HepG2 (cell line): ENCODE measurements at regions not wholly inside any gene's neighbourhood (a gene's known extent, or its start where the extent isn't known, plus 50 kb on each side); places are given as distances from the start of the nearest gene placed in this dataset.

Experiments
- ATAC-seq: fragments of 200-7000 bp; cut with Tn5 transposase; 3 replicates; pipeline ENCODE4 v1.9.1; 2020; ENCODE audit warnings: mild to moderate bottlenecking, moderate library complexity
- BruUV-seq: library from RNA; stranded (reverse); fragments of 400-500 nt; replicated peaks from 2 replicates; lab custom pipeline; 2021; lab: Mats Ljungman, UMichigan
- CTCF ChIA-PET: fragments of 300-600 bp; formaldehyde crosslinking; extraction: SDS; loops from one replicate; lab custom pipeline; 2021; ENCODE audit warnings: low total read pairs, inconsistent platforms, low intra/inter-chr PET ratio; lab: Yijun Ruan, JAX
- POLR2A ChIA-PET: fragments of 350-600 bp; sonication (Branson Sonifier 250); formaldehyde crosslinking; loops from one replicate; lab custom pipeline; 2020; ENCODE audit warnings: antibody characterized with exemption, inconsistent platforms; lab: Yijun Ruan, JAX
- DNase-seq: peaks from one replicate; pipeline ENCODE4 v3.0.0-alpha.2; 2015; ENCODE audit warnings: low spot score
- FAIRE-seq: peaks from 3 replicates; lab custom pipeline; 2011; peaks lifted over from hg19 to GRCh38; lab: Jason Lieb, UNC
- H2AFZ ChIP-seq: one replicate; pipeline ENCODE4 v1.6.1; 2011; ENCODE audit warnings: low read length, inconsistent platforms
- H3K27ac ChIP-seq: fragments of 300-600 bp; 3 replicates; pipeline ENCODE4 v1.8.0; 2011; ENCODE audit warnings: mixed run types, mild to moderate bottlenecking, mixed read lengths, low read length, inconsistent platforms; ENCODE audit not compliant: insufficient read depth; ENCODE audit errors: extremely low read length
- H3K27me3 ChIP-seq, 2 experiments: fragments of 200-600 bp in 1 of 2; 2 replicates in 1 of 2; 3 replicates in 1 of 2; pipeline versions ENCODE4 v1.6.0 to v1.8.0; 2011; ENCODE audit warnings: low read length in 2 of 2, mild to moderate bottlenecking in 2 of 2, moderate library complexity in 2 of 2, inconsistent platforms in 1 of 2; ENCODE audit not compliant: insufficient read depth in 2 of 2, control insufficient read depth in 1 of 2
- H3K36me3 ChIP-seq, 2 experiments: fragments of 200-600 bp in 1 of 2; replicated peaks in 1 of 2; 2 replicates in 1 of 2; 3 replicates in 1 of 2; pipeline versions ENCODE4 v1.5.1 to v1.8.0; 2011; ENCODE audit warnings: low read length in 2 of 2, inconsistent platforms in 1 of 2; ENCODE audit not compliant: insufficient read depth in 2 of 2, control insufficient read depth in 1 of 2
- H3K4me1 ChIP-seq: 2 replicates; pipeline ENCODE4 v1.5.1; 2012; ENCODE audit warnings: low read length, inconsistent platforms; ENCODE audit not compliant: insufficient read depth
- H3K4me2 ChIP-seq: 2 replicates; pipeline ENCODE4 v1.6.0; 2011; ENCODE audit warnings: low read depth, low read length, inconsistent platforms
- H3K4me3 ChIP-seq, 3 experiments: fragments of 200-600 bp in 1 of 3; sonication (generic), shearing (Covaris generic) in 1 of 3; replicated peaks in 1 of 3; 2 replicates each; pipeline ENCODE4 v1.5.1; 2011 to 2016; ENCODE audit warnings: low read length in 3 of 3, inconsistent platforms in 2 of 3, low read depth in 2 of 3, mild to moderate bottlenecking in 2 of 3, control low read depth in 1 of 3, mixed read lengths in 1 of 3; ENCODE audit not compliant: insufficient read depth in 1 of 3
- H3K79me2 ChIP-seq: one replicate; pipeline ENCODE4 v1.6.1; 2011; ENCODE audit warnings: low read length, inconsistent platforms; ENCODE audit not compliant: insufficient read depth
- H3K9ac ChIP-seq: 2 replicates; pipeline ENCODE4 v1.6.0; 2011; ENCODE audit warnings: mild to moderate bottlenecking, low read depth, low read length, inconsistent platforms; ENCODE audit not compliant: insufficient read depth
- H3K9me3 ChIP-seq: 2 replicates; pipeline ENCODE4 v1.5.1; 2012; ENCODE audit warnings: mild to moderate bottlenecking, low read length
- H4K20me1 ChIP-seq: 2 replicates; pipeline ENCODE4 v1.6.0; 2011; ENCODE audit warnings: inconsistent platforms, mild to moderate bottlenecking, low read length, moderate library complexity; ENCODE audit not compliant: insufficient read depth
- CBX2 ChIP-seq, 2 experiments: fragments of 200-600 bp in 1 of 2; sonication (generic); formaldehyde crosslinking in 1 of 2; IDR thresholded peaks; 2 replicates each; pipeline versions ENCODE4 v1.7.0 to v1.8.1; 2018 to 2022; ENCODE audit warnings: low read depth in 2 of 2, low read length in 1 of 2, mild to moderate bottlenecking in 1 of 2, missing genetic modification reagents in 1 of 2
- CREB1 ChIP-seq, 2 experiments: fragments of 450-650 bp in 1 of 2; IDR thresholded peaks; 2 replicates each; pipeline ENCODE4 v1.6.1; 2016 to 2017; ENCODE audit warnings: control low read depth in 1 of 2, mild to moderate bottlenecking in 1 of 2, missing compliant biosample characterization in 1 of 2, missing genetic modification characterization in 1 of 2
- MAFF ChIP-seq: IDR thresholded peaks from 2 replicates; pipeline ENCODE4 v1.6.1; 2011; ENCODE audit warnings: low read depth, low read length, improper control_type of control experiment
- MAFK ChIP-seq, 2 experiments: IDR thresholded peaks in 1 of 2; conservative IDR thresholded peaks in 1 of 2; 2 replicates each; pipeline ENCODE4 v1.6.1; 2011; ENCODE audit warnings: improper control_type of control experiment in 2 of 2, low read length in 2 of 2
- SMC3 ChIP-seq: IDR thresholded peaks from 2 replicates; pipeline ENCODE4 v1.6.1; 2011; ENCODE audit warnings: low read length, improper control_type of control experiment
- SRF ChIP-seq: IDR thresholded peaks from 2 replicates; pipeline ENCODE4 v1.6.1; 2011; ENCODE audit warnings: mild to moderate bottlenecking, low read depth, low read length, moderate library complexity
- TCF7L2 ChIP-seq: IDR thresholded peaks from 2 replicates; pipeline ENCODE4 v1.6.1; 2011; ENCODE audit warnings: mild to moderate bottlenecking, low read depth, low read length, moderate library complexity
- TRIM24 ChIP-seq: sonication (generic); formaldehyde crosslinking; IDR thresholded peaks from 2 replicates; pipeline ENCODE4 v1.8.0; 2022; ENCODE audit warnings: mild to moderate bottlenecking, missing genetic modification reagents
- TSC22D2 ChIP-seq: sonication (generic); formaldehyde crosslinking; IDR thresholded peaks from 2 replicates; pipeline ENCODE4 v1.5.1; 2020; ENCODE audit warnings: missing genetic modification reagents, mild to moderate bottlenecking, borderline replicate concordance
- ZBTB8A ChIP-seq: sonication (generic); formaldehyde crosslinking; IDR thresholded peaks from 2 replicates; pipeline ENCODE4 v1.4.0; 2020; ENCODE audit warnings: mild to moderate bottlenecking, low read depth, missing genetic modification reagents, borderline replicate concordance
- ZFYVE20 ChIP-seq: sonication (generic); formaldehyde crosslinking; IDR thresholded peaks from 2 replicates; pipeline ENCODE4 v1.8.0; 2023; ENCODE audit warnings: low read depth, mild to moderate bottlenecking, moderate library complexity, missing genetic modification reagents, borderline replicate concordance
- ZNF619 ChIP-seq: sonication (generic); formaldehyde crosslinking; IDR thresholded peaks from 2 replicates; pipeline ENCODE4 v1.4.0; 2020; ENCODE audit warnings: mild to moderate bottlenecking, missing genetic modification reagents
- ZNF777 ChIP-seq: sonication (generic); formaldehyde crosslinking; IDR thresholded peaks from 2 replicates; pipeline ENCODE4 v1.4.0; 2020; ENCODE audit warnings: missing genetic modification reagents
- ZNF83 ChIP-seq: sonication (generic); formaldehyde crosslinking; IDR thresholded peaks from 2 replicates; pipeline ENCODE4 v1.4.0; 2020; ENCODE audit warnings: missing genetic modification reagents, mild to moderate bottlenecking, borderline replicate concordance
- ZNF878 ChIP-seq: sonication (generic); formaldehyde crosslinking; IDR thresholded peaks from 2 replicates; pipeline ENCODE4 v1.8.1; 2023; ENCODE audit warnings: mild to moderate bottlenecking, missing genetic modification reagents, moderate library complexity
- ZSCAN22 ChIP-seq: sonication (generic); formaldehyde crosslinking; IDR thresholded peaks from 2 replicates; pipeline ENCODE4 v1.4.0; 2020; ENCODE audit warnings: mild to moderate bottlenecking, missing genetic modification reagents
- WGBS: methylation state at CpG from one replicate; pipeline ENCODE4 v1.1.6; 2017; ENCODE audit warnings: low lambda C conversion rate; 5-methylcytosine and 5-hydroxymethylcytosine counted together
- in situ Hi-C: cut with HindIII; loops from 2 replicates; pipeline ENCODE4 v1.10.0; 2017; ENCODE audit warnings: low pct_unique_long_range_greater_than_20kb; ENCODE audit not compliant: extremely low pct_ligation_motif_present
- intact Hi-C: fragments of 100-400 bp; cut with micrococcal nuclease; formaldehyde crosslinking; loops from one replicate; pipeline ENCODE4 v1.10.0; 2022; ENCODE audit not compliant: unreplicated experiment

- H4K20me1 ChIP-seq: no peaks in the 10 kb centered on the region
- no peak for ATAC-seq
- DNase-seq: no peak
- WGBS: 0% methylated on average over 2 of the region's 2 CpGs
- H3K9me3 ChIP-seq: peaks cover 32% of the 10 kb centered on the region
- H3K36me3 ChIP-seq: no peaks in the 10 kb centered on the region
- BruUV-seq: no TSS peak
- no peak overlapping the region for H3K4me3 ChIP-seq
- intact Hi-C loops: no loop called here
- POLR2A ChIA-PET: no interaction called here
- no peaks in the 10 kb centered on the region for H3K4me1 ChIP-seq
- no peaks in the 10 kb centered on the region for H3K79me2 ChIP-seq
- no peak for FAIRE-seq
- no peak overlapping the region for H2AFZ ChIP-seq
- no peaks in the 10 kb centered on the region for H3K27me3 ChIP-seq
- H3K9ac ChIP-seq: no peak overlapping the region
- H3K4me2 ChIP-seq: no peak overlapping the region
- in situ Hi-C loops: no loop called here
- CTCF ChIA-PET: no interaction called here
- TF ChIP-seq ZNF619 (CRISPR knock-in tag) (no peak), MAFF (no peak), ZBTB8A (CRISPR knock-in tag) (no peak), CBX2 (IDR thresholded peaks at IDR 0.05; ENCODE audit: low read depth, low read length) (no peak), CBX2 (CRISPR knock-in tag; IDR thresholded peaks at IDR 0.05; ENCODE audit: low read depth) (no peak), TSC22D2 (CRISPR knock-in tag) (no peak)
- no peak overlapping the region for H3K27ac ChIP-seq
These were observed 1012.6 kb downstream of the CDH11 start for GRCh38 chr16:64109241-64109640.

- WGBS: 0% methylated on average over 2 of the region's 2 CpGs
- no TSS peak for BruUV-seq
- no peak for DNase-seq
These were observed 1019.2 kb downstream of the CDH11 start for GRCh38 chr16:64102654-64103053.

More at GRCh38 chr16:64102654-64103053, 1019.2 kb downstream of the CDH11 start:
- POLR2A ChIA-PET: no interaction called here
- FAIRE-seq (no peak), ATAC-seq (no peak)
- Histone ChIP-seq H3K27me3 (no peaks in the 10 kb centered on the region), H4K20me1 (no peaks in the 10 kb centered on the region), H2AFZ (no peak overlapping the region), H3K4me1 (no peaks in the 10 kb centered on the region), H3K36me3 (no peaks in the 10 kb centered on the region), H3K79me2 (no peaks in the 10 kb centered on the region), H3K27ac (no peak overlapping the region), H3K9me3 (peaks cover 5% of the 10 kb centered on the region; the same call in 1 of the 2 replicates), H3K9ac (no peak overlapping the region), H3K4me2 (no peak overlapping the region), H3K4me3 (no peak overlapping the region)
- intact Hi-C loops (no loop called here), in situ Hi-C loops (no loop called here)
- TF ChIP-seq TRIM24 (CRISPR knock-in tag) (no peak), CREB1 (IDR thresholded peaks at IDR 0.05) (0 out of 2 replicates have a peak, but pooled peaks have one; percentile 5), CREB1 (CRISPR knock-in tag; IDR thresholded peaks at IDR 0.05) (no peak), MAFF (peak; percentile 55; the same call in 1 of the 2 replicates), TCF7L2 (no peak), MAFK (conservative IDR thresholded peaks at IDR 0.05 in 1 of 2, IDR thresholded peaks at IDR 0.05 in 1 of 2; ENCODE audit: low read length in 2 of 2) (peak; percentile 64 to 70), ZFYVE20 (CRISPR knock-in tag) (no peak), ZSCAN22 (CRISPR knock-in tag) (no peak), SRF (no peak), SMC3 (no peak), ZNF83 (CRISPR knock-in tag) (no peak), ZNF878 (no peak), ZNF777 (no peak)
- CTCF ChIA-PET: no interaction called here
